ENCODE measurements at regions not wholly inside any gene's neighbourhood (a gene's known extent, or its start where the extent isn't known, plus 50 kb on each side); places are given as distances from the start of the nearest gene placed in this dataset.

DNA sequence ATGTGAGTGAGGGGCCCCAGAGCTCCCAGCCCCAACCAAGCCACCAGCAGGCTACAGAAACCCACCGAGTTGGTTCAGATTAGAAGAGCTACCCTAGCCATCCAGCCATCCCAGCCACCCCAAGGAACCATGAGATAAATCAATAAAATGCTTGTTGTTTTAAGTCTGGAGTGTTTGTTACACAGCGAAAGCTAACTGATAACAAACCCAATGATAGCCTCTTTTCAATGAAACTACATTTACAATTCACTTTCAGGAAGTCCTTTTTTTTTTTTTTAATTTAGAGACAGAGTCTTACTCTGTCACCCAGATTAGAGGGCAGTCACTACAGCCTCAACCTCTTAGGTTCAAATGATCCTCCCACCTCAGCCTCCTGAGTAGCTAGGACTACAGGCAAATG lies 215.0 kb upstream of the ZFHX3 start:
- H3K27ac ChIP-seq, result no peak overlapping the region
- TF ChIP-seq, protein P1, sequence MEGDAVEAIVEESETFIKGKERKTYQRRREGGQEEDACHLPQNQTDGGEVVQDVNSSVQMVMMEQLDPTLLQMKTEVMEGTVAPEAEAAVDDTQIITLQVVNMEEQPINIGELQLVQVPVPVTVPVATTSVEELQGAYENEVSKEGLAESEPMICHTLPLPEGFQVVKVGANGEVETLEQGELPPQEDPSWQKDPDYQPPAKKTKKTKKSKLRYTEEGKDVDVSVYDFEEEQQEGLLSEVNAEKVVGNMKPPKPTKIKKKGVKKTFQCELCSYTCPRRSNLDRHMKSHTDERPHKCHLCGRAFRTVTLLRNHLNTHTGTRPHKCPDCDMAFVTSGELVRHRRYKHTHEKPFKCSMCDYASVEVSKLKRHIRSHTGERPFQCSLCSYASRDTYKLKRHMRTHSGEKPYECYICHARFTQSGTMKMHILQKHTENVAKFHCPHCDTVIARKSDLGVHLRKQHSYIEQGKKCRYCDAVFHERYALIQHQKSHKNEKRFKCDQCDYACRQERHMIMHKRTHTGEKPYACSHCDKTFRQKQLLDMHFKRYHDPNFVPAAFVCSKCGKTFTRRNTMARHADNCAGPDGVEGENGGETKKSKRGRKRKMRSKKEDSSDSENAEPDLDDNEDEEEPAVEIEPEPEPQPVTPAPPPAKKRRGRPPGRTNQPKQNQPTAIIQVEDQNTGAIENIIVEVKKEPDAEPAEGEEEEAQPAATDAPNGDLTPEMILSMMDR (conservative IDR thresholded peaks at IDR 0.05), result no peak
- no peak for TF ChIP-seq ZFX (IDR thresholded peaks at IDR 0.05)

DNA sequence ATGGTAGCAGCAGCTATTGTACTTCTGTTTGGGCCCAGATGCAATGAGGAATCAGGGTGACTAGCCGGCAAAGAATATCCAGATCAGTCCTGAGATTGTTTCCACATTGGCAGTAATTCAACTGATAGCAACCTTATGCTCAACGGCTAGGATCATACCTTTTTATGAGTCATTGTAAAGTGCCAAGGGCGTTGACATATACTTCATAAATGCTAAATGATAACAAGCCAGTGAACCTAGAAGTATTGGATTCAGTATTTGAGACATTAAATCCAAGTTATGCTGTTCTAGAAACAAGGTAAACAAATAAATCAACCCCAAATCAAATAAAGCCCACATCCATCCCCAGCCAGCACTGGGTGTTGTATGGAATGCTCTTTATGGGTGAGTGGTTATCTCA lies 207.1 kb upstream of the ZFHX3 start:
- no peak overlapping the region for H3K27ac ChIP-seq
- TF ChIP-seq, protein P1 (conservative IDR thresholded peaks at IDR 0.05), result no peak
- no peak for TF ChIP-seq ZFX (IDR thresholded peaks at IDR 0.05)

DNA sequence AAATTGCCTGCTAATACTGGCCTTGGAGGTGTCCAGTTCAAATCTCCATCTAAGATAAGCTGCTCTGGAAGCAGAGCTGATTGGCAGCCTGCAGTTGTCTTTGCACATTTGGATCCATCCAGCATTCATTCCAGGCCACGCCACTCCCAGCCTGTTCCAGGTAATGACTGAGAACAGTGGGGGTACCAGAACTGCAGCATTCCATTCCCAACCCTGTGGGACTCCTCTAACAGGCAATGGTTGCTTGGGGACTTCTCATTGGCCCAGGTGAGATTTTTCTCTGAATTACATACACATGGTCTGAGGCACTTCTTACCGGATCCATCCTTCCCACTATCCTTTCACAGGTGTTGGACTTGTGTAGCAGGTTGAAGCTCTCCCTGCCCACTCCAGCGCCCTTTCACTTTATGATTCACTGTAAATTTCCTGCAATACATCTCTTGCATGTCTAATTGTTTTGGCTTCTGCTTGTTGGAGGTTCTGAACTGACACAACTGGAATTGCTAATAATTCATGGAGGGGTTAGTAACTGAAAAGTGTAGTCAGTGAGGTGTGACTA lies 206.1 kb upstream of the ZFHX3 start:
- no peak overlapping the region for H3K27ac ChIP-seq
- TF ChIP-seq, protein P1 (conservative IDR thresholded peaks at IDR 0.05), result no peak
- no peak for TF ChIP-seq ZFX (IDR thresholded peaks at IDR 0.05)

DNA sequence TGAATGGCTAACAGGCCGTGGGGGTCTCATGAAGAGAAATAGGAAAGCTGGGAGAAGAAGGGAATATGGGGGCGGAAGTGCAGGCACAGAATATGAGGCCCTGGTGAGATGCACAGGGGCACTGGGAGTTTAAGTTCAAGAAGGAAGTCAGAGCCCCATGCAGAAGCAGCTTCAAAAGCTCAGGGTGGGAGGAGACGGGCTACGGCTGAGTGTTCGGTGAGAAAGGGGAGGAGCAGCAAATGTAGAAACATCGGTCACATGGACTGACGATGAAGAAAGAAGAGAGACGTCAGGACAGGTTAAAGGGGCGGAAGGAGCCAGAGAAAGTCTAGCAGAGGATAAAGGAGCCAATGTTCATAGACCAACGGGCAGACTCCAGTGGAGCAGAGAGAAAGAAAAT lies 204.5 kb upstream of the ZFHX3 start:
- H3K27ac ChIP-seq, result no peak overlapping the region
- TF ChIP-seq ZFX (IDR thresholded peaks at IDR 0.05), result no peak
- TF ChIP-seq, protein P1 (conservative IDR thresholded peaks at IDR 0.05), result no peak

DNA sequence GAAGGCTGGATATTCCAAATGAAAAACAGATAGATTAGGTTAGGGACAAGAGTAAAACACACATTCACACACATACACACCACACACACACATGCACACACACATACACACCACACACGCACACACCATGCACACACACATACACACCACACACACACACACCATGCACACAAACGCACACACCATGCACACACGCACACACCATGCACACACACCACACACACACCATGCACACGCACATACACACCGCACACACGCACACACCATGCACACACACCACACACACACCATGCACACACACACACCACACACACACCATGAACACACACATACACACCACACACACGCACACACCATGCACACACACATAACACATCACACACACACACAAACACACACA lies 203.7 kb upstream of the ZFHX3 start:
- no peak overlapping the region for H3K27ac ChIP-seq
- no peak for TF ChIP-seq ZFX (IDR thresholded peaks at IDR 0.05)
- TF ChIP-seq, protein P1 (conservative IDR thresholded peaks at IDR 0.05), result no peak

DNA sequence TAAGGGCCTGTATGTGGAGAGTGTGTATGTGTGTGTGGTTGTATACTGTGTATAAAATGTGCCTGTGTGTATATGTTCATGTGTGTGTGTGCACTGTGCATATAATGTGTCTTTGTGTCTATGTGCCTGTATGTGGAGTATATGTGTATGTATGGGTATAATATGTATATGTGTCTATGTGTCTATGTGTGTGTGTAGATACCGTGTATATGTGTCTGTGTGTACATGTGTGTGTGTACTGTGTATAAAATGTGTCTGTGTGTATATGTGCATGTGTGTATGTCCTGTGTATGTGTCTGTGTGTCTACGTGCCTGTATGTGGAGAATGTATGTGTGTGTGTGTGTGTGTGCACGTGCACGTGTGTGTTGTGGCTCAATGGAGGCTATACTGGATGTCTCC lies 200.4 kb upstream of the ZFHX3 start:
- TF ChIP-seq ZFX (IDR thresholded peaks at IDR 0.05), result no peak
- TF ChIP-seq, protein P1 (conservative IDR thresholded peaks at IDR 0.05), result no peak
- H3K27ac ChIP-seq, result no peak overlapping the region

DNA sequence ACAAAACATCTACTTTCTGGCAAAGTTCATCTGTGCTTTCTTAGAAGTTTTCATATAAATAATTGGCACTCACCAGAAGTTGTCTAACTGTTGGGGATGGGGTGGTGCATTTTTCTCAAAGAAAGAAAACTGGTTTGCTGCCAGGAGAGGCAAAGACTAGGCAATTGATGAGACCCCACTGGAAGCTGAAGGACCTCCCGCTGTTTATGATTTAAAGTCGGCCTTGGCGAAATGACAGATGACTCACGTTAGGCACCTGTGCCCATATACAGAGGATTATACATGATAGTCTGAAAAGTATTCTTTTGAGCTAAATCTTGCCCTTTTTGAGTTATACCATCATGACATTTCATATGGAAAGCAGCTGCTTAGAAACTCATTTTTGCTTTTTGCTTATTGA lies 193.0 kb upstream of the ZFHX3 start:
- no peak overlapping the region for H3K27ac ChIP-seq
- TF ChIP-seq, protein P1 (conservative IDR thresholded peaks at IDR 0.05), result no peak
- no peak for TF ChIP-seq ZFX (IDR thresholded peaks at IDR 0.05)

All from C4-2B (cell line).